H7 (cell line): ENCODE measurements at regions not wholly inside any gene's neighbourhood (a gene's known extent, or its start where the extent isn't known, plus 50 kb on each side); places are given as distances from the start of the nearest gene placed in this dataset.

Experiments
- DNase-seq: peaks from one replicate; pipeline ENCODE4 v3.0.0; 2012
- H3K27me3 ChIP-seq: 2 replicates; pipeline ENCODE4 v1.6.0; 2011; ENCODE audit warnings: mild to moderate bottlenecking, low read length; ENCODE audit not compliant: control insufficient read depth, insufficient read depth
- H3K36me3 ChIP-seq: replicated peaks from 2 replicates; pipeline ENCODE4 v1.5.1; 2011; ENCODE audit warnings: low read length; ENCODE audit not compliant: control insufficient read depth, insufficient read depth
- H3K4me3 ChIP-seq: 2 replicates; pipeline ENCODE4 v1.5.1; 2011; ENCODE audit warnings: low read depth, mild to moderate bottlenecking, control low read depth, low read length, moderate library complexity; ENCODE audit not compliant: insufficient read depth

GRCh38 chr9:12915366-12915954 lies 140.6 kb downstream of the LURAP1L start:
- Histone ChIP-seq H3K4me3 (no peak overlapping the region), H3K27me3 (no peaks in the 10 kb centered on the region), H3K36me3 (no peaks in the 10 kb centered on the region)
- DNase-seq = no peak

- Histone ChIP-seq H3K4me3 (no peak overlapping the region), H3K36me3 (no peaks in the 10 kb centered on the region), H3K27me3 (no peaks in the 10 kb centered on the region)
- DNase-seq = no peak
These were observed 141.2 kb downstream of the LURAP1L start for GRCh38 chr9:12916042-12916441.

GRCh38 chr9:12920437-12920836 lies 145.6 kb downstream of the LURAP1L start:
- no peak for DNase-seq
- no peak overlapping the region for H3K4me3 ChIP-seq
- H3K27me3 ChIP-seq = no peaks in the 10 kb centered on the region
- H3K36me3 ChIP-seq = no peaks in the 10 kb centered on the region

- H3K27me3 ChIP-seq = no peaks in the 10 kb centered on the region
These were observed 146.8 kb downstream of the LURAP1L start for GRCh38 chr9:12921621-12922020.

GRCh38 chr9:12922224-12922866 lies 147.5 kb downstream of the LURAP1L start:
- no peaks in the 10 kb centered on the region for H3K36me3 ChIP-seq
- no peak overlapping the region for H3K4me3 ChIP-seq
- no peaks in the 10 kb centered on the region for H3K27me3 ChIP-seq
- no peak for DNase-seq

More at GRCh38 chr9:12921621-12922020, 146.8 kb downstream of the LURAP1L start:
- Histone ChIP-seq H3K36me3 (no peaks in the 10 kb centered on the region), H3K4me3 (no peak overlapping the region)
- no peak for DNase-seq

GRCh38 chr9:12923468-12924009 lies 148.7 kb downstream of the LURAP1L start:
- no peak for DNase-seq
- no peaks in the 10 kb centered on the region for H3K27me3 ChIP-seq
- H3K36me3 ChIP-seq = no peaks in the 10 kb centered on the region
- no peak overlapping the region for H3K4me3 ChIP-seq

GRCh38 chr9:12930906-12931305 lies 156.1 kb downstream of the LURAP1L start:
- DNase-seq = no peak

GRCh38 chr9:12933957-12934356 lies 159.1 kb downstream of the LURAP1L start:
- DNase-seq = no peak
- no peaks in the 10 kb centered on the region for H3K36me3 ChIP-seq
- no peaks in the 10 kb centered on the region for H3K27me3 ChIP-seq
- no peak overlapping the region for H3K4me3 ChIP-seq

More at GRCh38 chr9:12930906-12931305, 156.1 kb downstream of the LURAP1L start:
- H3K36me3 ChIP-seq = no peaks in the 10 kb centered on the region
- no peak overlapping the region for H3K4me3 ChIP-seq
- no peaks in the 10 kb centered on the region for H3K27me3 ChIP-seq

- Histone ChIP-seq H3K27me3 (no peaks in the 10 kb centered on the region), H3K4me3 (no peak overlapping the region), H3K36me3 (no peaks in the 10 kb centered on the region)
- DNase-seq = no peak
These were observed 159.9 kb downstream of the LURAP1L start for GRCh38 chr9:12934545-12935272.

GRCh38 chr9:12935714-12936113 lies 160.9 kb downstream of the LURAP1L start:
- no peak for DNase-seq
- no peaks in the 10 kb centered on the region for H3K27me3 ChIP-seq
- H3K36me3 ChIP-seq = no peaks in the 10 kb centered on the region
- no peak overlapping the region for H3K4me3 ChIP-seq

- Histone ChIP-seq H3K27me3 (no peaks in the 10 kb centered on the region), H3K36me3 (peaks cover 13% of the 10 kb centered on the region), H3K4me3 (no peak overlapping the region)
- no peak for DNase-seq
These were observed 179.6 kb downstream of the LURAP1L start for GRCh38 chr9:12954441-12954840.

GRCh38 chr9:12955510-12956163 lies 180.8 kb downstream of the LURAP1L start:
- H3K27me3 ChIP-seq = no peaks in the 10 kb centered on the region
- peaks cover 15% of the 10 kb centered on the region for H3K36me3 ChIP-seq
- H3K4me3 ChIP-seq = no peak overlapping the region
- no peak for DNase-seq

- Histone ChIP-seq H3K27me3 (no peaks in the 10 kb centered on the region), H3K4me3 (no peak overlapping the region), H3K36me3 (peaks cover 15% of the 10 kb centered on the region)
- no peak for DNase-seq
These were observed 181.4 kb downstream of the LURAP1L start for GRCh38 chr9:12956261-12956660.

- no peak for DNase-seq
- Histone ChIP-seq H3K4me3 (no peak overlapping the region), H3K36me3 (peaks cover 15% of the 10 kb centered on the region), H3K27me3 (no peaks in the 10 kb centered on the region)
These were observed 182.0 kb downstream of the LURAP1L start for GRCh38 chr9:12956805-12957204.
